C4-2B (cell line): ENCODE measurements at regions not wholly inside any gene's neighbourhood (a gene's known extent, or its start where the extent isn't known, plus 50 kb on each side); places are given as distances from the start of the nearest gene placed in this dataset.

Experiments used
- CTCF ChIP-seq: fragments of 450-650 bp; conservative IDR thresholded peaks from 2 replicates; pipeline ENCODE4 v1.5.1; 2017; ENCODE audit warnings: mild to moderate bottlenecking
- ZFX ChIP-seq: fragments of 450-650 bp; IDR thresholded peaks from 2 replicates; pipeline ENCODE4 v1.6.1; 2017

- TF ChIP-seq CTCF (no peak), ZFX (no peak)
These were observed 207.5 kb upstream of the ADAMTS9 start for GRCh38 chr3:64895106-64895990.
